Kidney epithelial cell (primary cell): ENCODE measurements at regions not wholly inside any gene's neighbourhood (a gene's known extent, or its start where the extent isn't known, plus 50 kb on each side); places are given as distances from the start of the nearest gene placed in this dataset.

Experiments used
- DNase-seq: peaks from one replicate; pipeline ENCODE4 v3.0.0-alpha.2; 2010; ENCODE audit warnings: low read depth
- H3K27me3 ChIP-seq: 2 replicates; pipeline ENCODE4 v1.6.0; 2011; ENCODE audit warnings: low read length; ENCODE audit not compliant: control insufficient read depth, insufficient read depth
- H3K36me3 ChIP-seq: 2 replicates; pipeline ENCODE4 v1.5.1; 2011; ENCODE audit warnings: low read length; ENCODE audit not compliant: control insufficient read depth, insufficient read depth
- H3K4me3 ChIP-seq: 2 replicates; pipeline ENCODE4 v1.5.1; 2011; ENCODE audit warnings: low read depth, mild to moderate bottlenecking, control low read depth, low read length
- CTCF ChIP-seq: IDR thresholded peaks from 2 replicates; pipeline ENCODE4 v1.5.1; 2011; ENCODE audit warnings: mild to moderate bottlenecking, moderate library complexity, low read length, control low read depth, inconsistent platforms; ENCODE audit not compliant: insufficient read depth, poor library complexity, severe bottlenecking

DNA sequence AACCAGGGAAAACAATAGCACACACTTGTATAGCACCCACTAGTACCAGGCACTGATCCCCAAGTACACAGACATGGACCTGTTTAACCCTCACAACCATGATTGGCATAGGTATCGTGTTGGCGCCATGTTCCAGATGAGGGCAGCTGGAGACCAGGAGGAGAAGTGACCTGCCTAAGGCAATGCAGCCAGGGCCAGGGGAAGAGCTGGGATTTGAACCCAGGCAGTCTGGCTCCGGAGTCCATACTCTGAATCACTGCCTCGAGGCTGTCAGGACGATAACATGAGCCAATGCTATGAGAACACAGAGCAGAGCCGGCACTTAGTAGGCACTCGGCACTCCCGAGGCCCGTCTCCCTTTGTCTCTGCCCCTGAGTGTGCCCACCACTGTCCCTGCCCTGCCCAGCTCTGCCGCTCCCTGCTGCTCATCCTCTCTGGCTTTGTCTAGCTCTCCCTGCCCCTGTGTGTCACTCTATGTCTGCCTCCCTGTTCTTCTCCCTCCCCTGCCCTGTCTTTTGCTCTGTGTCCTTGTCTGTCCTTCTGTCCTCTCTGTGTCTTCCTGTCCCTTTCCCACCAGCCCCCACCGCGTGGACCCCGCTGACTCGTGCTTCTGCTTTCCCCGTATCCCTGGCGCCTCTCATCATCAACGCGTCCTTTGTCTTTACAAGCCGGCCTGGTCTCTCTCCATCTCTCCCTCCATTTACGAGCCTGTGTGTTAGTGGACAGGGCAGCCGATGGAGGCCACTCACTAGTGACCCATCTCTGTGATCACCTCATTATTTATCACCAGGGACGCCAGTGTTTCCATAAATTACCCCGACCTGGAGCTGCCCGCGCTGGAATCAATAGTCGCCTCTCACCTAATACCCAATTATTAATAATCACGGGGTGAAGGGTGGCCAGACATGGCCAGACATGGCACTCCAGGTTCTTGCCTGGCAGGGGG lies 99.4 kb upstream of the MVB12B start:
- no peak for DNase-seq
- no peaks in the 10 kb centered on the region for H3K36me3 ChIP-seq
- peaks cover 45% of the 10 kb centered on the region for H3K27me3 ChIP-seq
- H3K4me3 ChIP-seq, result no peak overlapping the region
- TF ChIP-seq CTCF, result no peak

DNA sequence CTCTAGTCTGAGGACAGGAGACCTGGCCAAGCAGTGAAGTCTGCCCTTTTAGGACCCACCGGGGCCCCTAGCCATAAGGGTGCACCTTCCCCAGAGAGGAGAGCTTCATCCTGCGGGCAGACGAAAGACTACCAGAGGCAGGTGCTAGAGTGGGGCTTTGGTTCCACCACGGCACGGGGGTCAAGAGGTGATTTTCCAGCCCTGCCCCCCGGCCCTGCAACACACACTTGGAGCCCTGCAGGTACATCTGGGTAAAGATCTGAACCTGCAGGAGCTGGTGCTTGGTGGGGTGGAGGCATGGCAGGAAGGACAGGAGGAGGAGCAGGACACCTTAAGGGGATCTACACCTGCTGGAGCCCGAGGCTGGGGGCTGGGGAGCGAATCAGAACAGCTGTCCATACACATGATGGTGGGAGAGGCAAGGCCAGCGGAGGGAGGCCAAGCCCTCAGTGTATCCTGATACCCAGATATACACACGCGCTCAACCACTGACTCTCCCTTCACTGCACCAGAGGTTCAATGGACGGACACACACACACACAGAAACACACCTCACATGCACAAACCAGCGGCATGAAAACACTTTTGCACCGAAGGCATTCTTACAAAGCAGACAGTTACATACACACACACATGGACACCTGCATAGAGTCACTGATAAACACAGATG lies 98.4 kb upstream of the MVB12B start:
- DNase-seq, result no peak
- no peak overlapping the region for H3K4me3 ChIP-seq
- TF ChIP-seq CTCF, result no peak
- H3K27me3 ChIP-seq, result peaks cover 35% of the 10 kb centered on the region
- H3K36me3 ChIP-seq, result no peaks in the 10 kb centered on the region

GRCh38 chr9:126228781-126229444 lies 97.7 kb upstream of the MVB12B start:
- DNase-seq, result peak; percentile 7
- Histone ChIP-seq H3K4me3 (no peak overlapping the region), H3K27me3 (peaks cover 28% of the 10 kb centered on the region), H3K36me3 (no peaks in the 10 kb centered on the region)
- TF ChIP-seq CTCF, result peak; percentile 95

DNA sequence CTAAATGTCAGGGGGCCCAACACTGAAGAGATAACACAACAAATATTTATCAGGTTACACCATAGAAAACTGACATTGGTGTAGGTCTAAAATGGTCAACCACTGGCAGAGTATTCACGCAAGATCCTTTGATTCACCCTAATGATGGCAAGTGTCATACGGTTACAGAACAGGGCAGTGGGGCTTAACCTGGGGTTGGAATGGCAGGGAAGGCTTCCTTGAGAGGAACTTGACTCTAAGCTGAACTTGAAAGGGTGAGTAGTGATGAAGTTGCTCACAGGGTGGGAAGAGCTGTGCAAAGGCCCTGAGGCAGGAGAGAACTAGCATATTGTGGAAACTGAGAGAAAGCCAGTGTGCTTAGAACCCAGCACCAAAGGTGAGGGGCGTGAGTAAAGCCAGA lies 97.1 kb upstream of the MVB12B start:
- no peak for DNase-seq
- no peak for TF ChIP-seq CTCF
- Histone ChIP-seq H3K27me3 (peaks cover 25% of the 10 kb centered on the region), H3K36me3 (no peaks in the 10 kb centered on the region), H3K4me3 (no peak overlapping the region)

DNA sequence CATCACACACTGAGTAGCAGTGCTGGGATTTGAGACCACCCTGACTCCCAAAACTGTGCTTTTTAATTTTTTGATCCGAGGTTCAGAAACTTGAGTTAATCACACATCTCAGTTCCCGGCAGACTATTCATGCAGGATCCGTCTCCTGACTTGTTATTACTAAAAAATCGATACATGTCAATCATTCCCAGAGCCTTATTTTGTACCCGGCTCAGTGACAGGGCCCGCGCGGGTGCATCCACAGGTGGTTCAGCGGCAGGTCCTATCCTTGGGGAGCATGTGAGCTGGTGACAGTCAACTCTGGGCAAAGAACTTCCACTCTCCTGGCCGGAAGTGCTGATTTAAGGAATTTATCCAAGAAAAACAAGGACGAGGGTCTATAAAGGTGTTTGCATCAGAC lies 95.9 kb upstream of the MVB12B start:
- peaks cover 32% of the 10 kb centered on the region for H3K27me3 ChIP-seq
- TF ChIP-seq CTCF, result no peak
- no peak overlapping the region for H3K4me3 ChIP-seq
- no peaks in the 10 kb centered on the region for H3K36me3 ChIP-seq
- DNase-seq, result no peak
